Adrenal gland (tissue), 9 donors: ENCODE measurements at regions not wholly inside any gene's neighbourhood (a gene's known extent, or its start where the extent isn't known, plus 50 kb on each side); places are given as distances from the start of the nearest gene placed in this dataset.

ENCODE experiments used
- DNase-seq, 7 donors: peaks; one replicate each; pipeline ENCODE4 v3.0.0-alpha.2; 2019 to 2020
- H3K27ac ChIP-seq, 5 donors: fragments of 200-600 bp; sonication (generic) in 4 of 5; 1 replicate in 3 of 5; 2 replicates in 2 of 5; pipeline versions ENCODE4 v1.5.1 to v1.8.0; 2016 to 2020; ENCODE audit warnings: mild to moderate bottlenecking in 1 of 5
- H3K27me3 ChIP-seq: fragments of 200-600 bp; 2 replicates; pipeline ENCODE4 v1.8.0; 2021
- H3K36me3 ChIP-seq, 2 donors: fragments of 200-600 bp; replicated peaks in 1 of 2; 1 replicate in 1 of 2; 2 replicates in 1 of 2; pipeline versions ENCODE4 v1.5.1 to v1.8.0; 2018 to 2022
- H3K4me1 ChIP-seq, 2 donors: fragments of 200-600 bp; replicated peaks in 1 of 2; 1 replicate in 1 of 2; 2 replicates in 1 of 2; pipeline versions ENCODE4 v1.5.1 to v1.8.0; 2018 to 2021
- H3K4me3 ChIP-seq, 4 donors: fragments of 200-600 bp; sonication (generic) in 3 of 4; one replicate each; pipeline ENCODE4 v1.5.1; 2016 to 2018
- H3K9me3 ChIP-seq, 3 donors: fragments of 200-600 bp; sonication (generic) in 1 of 3; replicated peaks in 1 of 3; 1 replicate in 2 of 3; 2 replicates in 1 of 3; pipeline versions ENCODE4 v1.5.1 to v1.8.0; 2016 to 2021
- CTCF ChIP-seq, 6 experiments: fragments of 450-650 bp in 4 of 6; fragments of 200-600 bp in 2 of 6; sonication (generic) in 1 of 6; IDR thresholded peaks; 1 replicate in 5 of 6; 2 replicates in 1 of 6; pipeline versions ENCODE4 v1.5.1 to v1.8.0; 2016 to 2021; ENCODE audit warnings: antibody characterized with exemption in 6 of 6, mild to moderate bottlenecking in 2 of 6, moderate library complexity in 1 of 6
- POLR2A ChIP-seq, 2 donors: fragments of 450-650 bp; IDR thresholded peaks; one replicate each; pipeline ENCODE4 v1.6.1; 2017; ENCODE audit warnings: antibody characterized with exemption in 2 of 2, mild to moderate bottlenecking in 2 of 2, moderate library complexity in 1 of 2
- WGBS, 4 donors: extraction: QIAGEN DNeasy Blood & Tissue Kit in 2 of 4; methylation state at CpG; one replicate each; pipeline versions ENCODE4 v1.1.5 to v1.1.7; 2013 to 2017; 5-methylcytosine and 5-hydroxymethylcytosine counted together
- intact Hi-C, 2 donors: fragments of 100-400 bp; cut with DNase I; formaldehyde crosslinking; loops; one replicate each; pipeline versions ENCODE4 v1.14.1 to v1.15.0; 2022 to 2023
- donor health status: healthy with polysubstance abuse.
- donor health status: Bipolar disorder and iron deficiency.
- donor health status: DM: yes; HTN: yes; CAD: no.
- donor health status: DM: no; HTN: no; CAD: no.
- donor health status: DM: no; HTN: no; CAD: no.

- H3K4me1 ChIP-seq: no peaks in the 10 kb centered on the region
- 16 to 28% (median 23%) methylated on average over 3 of the region's 3 CpGs for WGBS, 4 donors
- H3K4me3 ChIP-seq: no peak overlapping the region
- no peak for TF ChIP-seq CTCF (IDR thresholded peaks at IDR 0.05)
- TF ChIP-seq POLR2A (IDR thresholded peaks at IDR 0.05): no peak
- no peak overlapping the region for H3K27ac ChIP-seq
- H3K36me3 ChIP-seq: no peaks in the 10 kb centered on the region
- peak; percentile 38 to 74 (median 55) for DNase-seq
- H3K27me3 ChIP-seq: no peaks in the 10 kb centered on the region
- intact Hi-C loops: no loop called here
- H3K9me3 ChIP-seq: no peaks in the 10 kb centered on the region
These were observed 255.5 kb downstream of the RASSF9 start for GRCh38 chr12:85580562-85581168.

GRCh38 chr12:85587158-85587557 is 249.1 kb downstream of the RASSF9 start:
- WGBS, 4 donors: 87 to 93% (median 88%) methylated on average over 3 of the region's 3 CpGs
- no peaks in the 10 kb centered on the region for H3K4me1 ChIP-seq
- H3K36me3 ChIP-seq: no peaks in the 10 kb centered on the region
- no peak overlapping the region for H3K27ac ChIP-seq
- intact Hi-C loops: no loop called here
- TF ChIP-seq CTCF (IDR thresholded peaks at IDR 0.05): no peak
- TF ChIP-seq POLR2A (IDR thresholded peaks at IDR 0.05): no peak
- DNase-seq: no peak
- H3K27me3 ChIP-seq: no peaks in the 10 kb centered on the region
- H3K9me3 ChIP-seq: no peaks in the 10 kb centered on the region
- no peak overlapping the region for H3K4me3 ChIP-seq

DNA sequence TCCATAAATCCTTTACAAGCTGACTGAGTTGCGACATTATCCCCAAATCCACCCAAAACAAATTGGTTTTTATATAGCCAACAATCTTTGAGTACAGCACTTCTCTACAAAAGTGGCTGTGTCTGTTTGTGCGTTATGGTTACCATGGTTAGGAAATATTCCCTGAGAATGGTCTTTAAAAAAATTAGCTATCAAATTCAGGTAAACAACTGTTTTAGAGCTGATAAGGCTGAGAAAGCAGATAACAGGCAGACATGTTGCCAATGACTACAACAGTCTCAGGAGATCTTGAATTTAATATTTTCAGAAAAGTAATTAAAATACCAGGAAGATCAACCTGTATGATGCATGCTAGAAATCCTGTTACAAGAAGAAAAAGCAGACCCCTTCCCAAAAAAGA is 248.0 kb downstream of the RASSF9 start:
- Histone ChIP-seq H3K27me3 (no peaks in the 10 kb centered on the region), H3K9me3 (no peaks in the 10 kb centered on the region), H3K4me3 (no peak overlapping the region), H3K36me3 (no peaks in the 10 kb centered on the region), H3K4me1 (no peaks in the 10 kb centered on the region), H3K27ac (no peak overlapping the region)
- TF ChIP-seq CTCF (IDR thresholded peaks at IDR 0.05) (no peak), POLR2A (IDR thresholded peaks at IDR 0.05) (no peak)
- DNase-seq: no peak
- 70 to 76% (median 72%) methylated on average over 2 of the region's 2 CpGs for WGBS, 4 donors
- intact Hi-C loops: no loop called here

- no peaks in the 10 kb centered on the region for H3K9me3 ChIP-seq
- intact Hi-C loops: no loop called here
- no peak overlapping the region for H3K4me3 ChIP-seq
- H3K36me3 ChIP-seq: no peaks in the 10 kb centered on the region
- H3K27me3 ChIP-seq: no peaks in the 10 kb centered on the region
- no peaks in the 10 kb centered on the region for H3K4me1 ChIP-seq
- DNase-seq: no peak
- TF ChIP-seq CTCF (IDR thresholded peaks at IDR 0.05) (no peak), POLR2A (IDR thresholded peaks at IDR 0.05) (no peak)
- WGBS, 4 donors: 45 to 75% (median 57%) methylated on average over 2 of the region's 2 CpGs
- H3K27ac ChIP-seq: no peak overlapping the region
These were observed 235.4 kb downstream of the RASSF9 start for GRCh38 chr12:85600841-85601240.
